AG09309 (cell line): ENCODE measurements at regions not wholly inside any gene's neighbourhood (a gene's known extent, or its start where the extent isn't known, plus 50 kb on each side); places are given as distances from the start of the nearest gene placed in this dataset.

Experiments used
- DNase-seq: peaks from one replicate; pipeline ENCODE4 v3.0.0-alpha.2; 2010; ENCODE audit warnings: low read depth
- H3K4me3 ChIP-seq: 2 replicates; pipeline ENCODE4 v1.5.1; 2011; ENCODE audit warnings: mild to moderate bottlenecking, low read depth, low read length, moderate library complexity; ENCODE audit not compliant: control insufficient read depth
- TF ChIP-seq, protein P1 (sequence below): IDR thresholded peaks from 2 replicates; pipeline ENCODE4 v1.5.1; 2011; ENCODE audit warnings: mild to moderate bottlenecking, low read depth, low read length, inconsistent platforms; ENCODE audit not compliant: insufficient read depth, control insufficient read depth; ENCODE audit errors: missing control alignments

- no peak overlapping the region for H3K4me3 ChIP-seq
- TF ChIP-seq, protein P1, sequence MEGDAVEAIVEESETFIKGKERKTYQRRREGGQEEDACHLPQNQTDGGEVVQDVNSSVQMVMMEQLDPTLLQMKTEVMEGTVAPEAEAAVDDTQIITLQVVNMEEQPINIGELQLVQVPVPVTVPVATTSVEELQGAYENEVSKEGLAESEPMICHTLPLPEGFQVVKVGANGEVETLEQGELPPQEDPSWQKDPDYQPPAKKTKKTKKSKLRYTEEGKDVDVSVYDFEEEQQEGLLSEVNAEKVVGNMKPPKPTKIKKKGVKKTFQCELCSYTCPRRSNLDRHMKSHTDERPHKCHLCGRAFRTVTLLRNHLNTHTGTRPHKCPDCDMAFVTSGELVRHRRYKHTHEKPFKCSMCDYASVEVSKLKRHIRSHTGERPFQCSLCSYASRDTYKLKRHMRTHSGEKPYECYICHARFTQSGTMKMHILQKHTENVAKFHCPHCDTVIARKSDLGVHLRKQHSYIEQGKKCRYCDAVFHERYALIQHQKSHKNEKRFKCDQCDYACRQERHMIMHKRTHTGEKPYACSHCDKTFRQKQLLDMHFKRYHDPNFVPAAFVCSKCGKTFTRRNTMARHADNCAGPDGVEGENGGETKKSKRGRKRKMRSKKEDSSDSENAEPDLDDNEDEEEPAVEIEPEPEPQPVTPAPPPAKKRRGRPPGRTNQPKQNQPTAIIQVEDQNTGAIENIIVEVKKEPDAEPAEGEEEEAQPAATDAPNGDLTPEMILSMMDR = no peak
- no peak for DNase-seq
Measured at GRCh38 chr2:16744521-16744920, 78.9 kb upstream of the CYRIA start.

- TF ChIP-seq, protein P1 = no peak
- H3K4me3 ChIP-seq = no peak overlapping the region
- no peak for DNase-seq
Measured at GRCh38 chr2:16742026-16742425, 76.4 kb upstream of the CYRIA start.

GRCh38 chr2:16741498-16741897 is 75.9 kb upstream of the CYRIA start:
- no peak overlapping the region for H3K4me3 ChIP-seq
- DNase-seq = no peak
- TF ChIP-seq, protein P1 = no peak

DNA sequence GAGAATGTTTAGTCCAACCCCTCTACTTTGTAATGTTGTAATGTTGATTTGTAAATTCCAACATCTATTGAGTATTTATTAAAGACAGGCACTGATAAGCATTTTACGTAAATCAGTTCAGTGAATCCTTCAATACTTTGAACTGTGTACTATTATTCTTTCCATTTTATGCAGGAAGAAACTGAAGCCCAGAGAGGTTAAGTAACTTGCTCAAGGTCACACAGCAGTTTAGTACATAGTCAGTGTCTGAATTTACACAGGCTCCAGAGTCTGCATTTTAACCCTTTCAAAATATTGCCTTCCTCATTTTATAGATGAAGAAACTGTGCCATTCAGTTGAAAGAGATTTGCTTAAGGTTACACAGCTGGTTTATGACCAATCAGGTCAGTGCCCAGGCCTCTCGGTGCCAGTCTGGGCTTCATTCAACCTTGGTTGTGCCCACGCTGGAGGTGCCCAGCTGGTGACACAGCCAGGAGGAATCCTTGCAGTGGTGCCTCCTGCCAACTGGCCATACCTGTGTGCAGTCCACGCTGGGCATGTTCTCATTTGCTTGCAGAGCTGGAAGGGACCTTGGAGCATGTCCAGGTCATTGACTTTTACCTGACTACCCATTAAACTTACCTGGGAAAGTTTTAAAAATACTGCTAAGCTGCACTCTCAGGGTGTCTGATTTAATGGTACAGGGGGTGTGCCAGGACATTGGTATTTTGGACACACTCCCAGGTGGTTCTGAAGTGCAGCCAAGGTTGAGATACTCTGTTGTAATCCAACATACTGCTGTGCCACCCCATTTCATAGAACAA is 74.3 kb upstream of the CYRIA start:
- no peak overlapping the region for H3K4me3 ChIP-seq
- TF ChIP-seq, protein P1 = no peak
- no peak for DNase-seq

DNA sequence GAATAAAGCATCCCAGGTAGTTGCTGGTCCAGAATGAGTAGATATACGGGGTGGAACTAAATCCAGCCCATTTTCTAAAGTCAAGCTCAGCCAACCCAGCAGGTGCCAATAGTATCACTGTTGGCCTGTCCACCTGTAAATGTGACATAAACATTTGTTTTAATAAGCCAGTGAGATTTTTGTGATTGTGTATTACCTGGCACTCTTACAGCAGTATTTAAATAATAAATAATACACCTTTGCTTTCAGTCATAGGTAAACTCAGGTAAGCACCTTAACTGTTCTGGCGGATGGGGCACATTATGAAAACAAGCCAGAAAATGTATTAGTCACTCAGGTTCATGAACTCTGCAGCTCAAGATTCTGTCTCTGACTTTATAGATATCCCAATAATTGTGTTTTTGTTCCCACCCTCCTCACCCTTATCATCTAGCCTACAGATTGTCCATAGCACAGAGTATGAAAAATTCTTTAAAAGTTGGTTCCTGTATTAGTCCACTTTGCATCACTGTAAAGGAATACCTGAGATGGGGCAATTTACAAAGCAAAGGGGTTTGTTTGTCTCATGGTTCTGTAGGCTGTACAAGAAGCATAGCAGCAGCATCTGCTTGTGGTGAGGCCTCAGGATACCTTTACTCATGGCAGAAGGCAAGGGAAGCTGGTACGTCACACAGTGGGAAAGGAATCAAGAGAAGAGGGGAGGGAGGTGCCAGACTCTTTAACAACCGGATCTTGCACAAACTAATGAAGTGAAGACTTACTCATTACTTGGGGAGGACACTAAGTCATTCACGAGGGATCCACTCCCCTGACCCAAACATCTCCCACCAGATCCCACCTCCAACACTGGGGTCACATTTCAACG is 73.0 kb upstream of the CYRIA start:
- TF ChIP-seq, protein P1 = no peak
- no peak overlapping the region for H3K4me3 ChIP-seq
- DNase-seq = no peak

- H3K4me3 ChIP-seq = no peak overlapping the region
- TF ChIP-seq, protein P1 = no peak
- no peak for DNase-seq
Measured at GRCh38 chr2:16737812-16738211, 72.2 kb upstream of the CYRIA start.
